ENCODE measurements at regions not wholly inside any gene's neighbourhood (a gene's known extent, or its start where the extent isn't known, plus 50 kb on each side); places are given as distances from the start of the nearest gene placed in this dataset.

GRCh38 chr11:22084056-22084455 lies 108.8 kb upstream of the ANO5 start:
- no peak for TF ChIP-seq BHLHE40 (IDR thresholded peaks at IDR 0.05; ENCODE audit: borderline replicate concordance)
- no peak for TF ChIP-seq FOXM1 (IDR thresholded peaks at IDR 0.05; ENCODE audit: borderline replicate concordance)
- no peak for TF ChIP-seq TARDBP (IDR thresholded peaks at IDR 0.05)
- TF ChIP-seq SP1 (IDR thresholded peaks at IDR 0.05): no peak
- no peak for TF ChIP-seq SUZ12 (IDR thresholded peaks at IDR 0.05)
- no peak for TF ChIP-seq ELF4 (IDR thresholded peaks at IDR 0.05)
- no peak for TF ChIP-seq LEF1 (IDR thresholded peaks at IDR 0.05; ENCODE audit: borderline replicate concordance)
- no peak for TF ChIP-seq ARNT (IDR thresholded peaks at IDR 0.05)
- no peak for TF ChIP-seq NFRKB (IDR thresholded peaks at IDR 0.05)
- no peak for TF ChIP-seq PKNOX1 (IDR thresholded peaks at IDR 0.05)

Data from HEK293T (cell line).